ENCODE measurements at regions not wholly inside any gene's neighbourhood (a gene's known extent, or its start where the extent isn't known, plus 50 kb on each side); places are given as distances from the start of the nearest gene placed in this dataset.

DNA sequence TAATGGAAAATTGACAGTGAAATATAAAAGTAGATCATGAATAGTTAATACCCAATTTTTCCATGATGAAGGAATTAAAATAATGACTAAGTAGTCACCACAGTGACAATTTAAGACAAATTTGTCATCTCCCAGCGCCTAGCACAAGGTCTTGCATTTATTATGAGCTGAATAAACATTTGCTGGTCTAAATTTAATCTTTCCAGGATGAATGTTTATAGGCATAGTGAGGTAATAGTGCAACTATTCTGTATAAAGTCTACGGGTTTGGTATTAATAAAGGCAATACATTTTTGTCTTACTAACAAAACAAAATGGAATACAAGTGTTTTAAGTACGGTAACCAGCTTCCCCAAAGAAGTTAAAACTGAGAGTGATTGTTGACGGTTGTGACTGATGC, 209.3 kb downstream of the CD47 start (continued):
- TF ChIP-seq, protein P1, sequence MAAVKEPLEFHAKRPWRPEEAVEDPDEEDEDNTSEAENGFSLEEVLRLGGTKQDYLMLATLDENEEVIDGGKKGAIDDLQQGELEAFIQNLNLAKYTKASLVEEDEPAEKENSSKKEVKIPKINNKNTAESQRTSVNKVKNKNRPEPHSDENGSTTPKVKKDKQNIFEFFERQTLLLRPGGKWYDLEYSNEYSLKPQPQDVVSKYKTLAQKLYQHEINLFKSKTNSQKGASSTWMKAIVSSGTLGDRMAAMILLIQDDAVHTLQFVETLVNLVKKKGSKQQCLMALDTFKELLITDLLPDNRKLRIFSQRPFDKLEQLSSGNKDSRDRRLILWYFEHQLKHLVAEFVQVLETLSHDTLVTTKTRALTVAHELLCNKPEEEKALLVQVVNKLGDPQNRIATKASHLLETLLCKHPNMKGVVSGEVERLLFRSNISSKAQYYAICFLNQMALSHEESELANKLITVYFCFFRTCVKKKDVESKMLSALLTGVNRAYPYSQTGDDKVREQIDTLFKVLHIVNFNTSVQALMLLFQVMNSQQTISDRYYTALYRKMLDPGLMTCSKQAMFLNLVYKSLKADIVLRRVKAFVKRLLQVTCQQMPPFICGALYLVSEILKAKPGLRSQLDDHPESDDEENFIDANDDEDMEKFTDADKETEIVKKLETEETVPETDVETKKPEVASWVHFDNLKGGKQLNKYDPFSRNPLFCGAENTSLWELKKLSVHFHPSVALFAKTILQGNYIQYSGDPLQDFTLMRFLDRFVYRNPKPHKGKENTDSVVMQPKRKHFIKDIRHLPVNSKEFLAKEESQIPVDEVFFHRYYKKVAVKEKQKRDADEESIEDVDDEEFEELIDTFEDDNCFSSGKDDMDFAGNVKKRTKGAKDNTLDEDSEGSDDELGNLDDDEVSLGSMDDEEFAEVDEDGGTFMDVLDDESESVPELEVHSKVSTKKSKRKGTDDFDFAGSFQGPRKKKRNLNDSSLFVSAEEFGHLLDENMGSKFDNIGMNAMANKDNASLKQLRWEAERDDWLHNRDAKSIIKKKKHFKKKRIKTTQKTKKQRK (IDR thresholded peaks at IDR 0.05; ENCODE audit: low read depth, low read length), result no peak

DNA sequence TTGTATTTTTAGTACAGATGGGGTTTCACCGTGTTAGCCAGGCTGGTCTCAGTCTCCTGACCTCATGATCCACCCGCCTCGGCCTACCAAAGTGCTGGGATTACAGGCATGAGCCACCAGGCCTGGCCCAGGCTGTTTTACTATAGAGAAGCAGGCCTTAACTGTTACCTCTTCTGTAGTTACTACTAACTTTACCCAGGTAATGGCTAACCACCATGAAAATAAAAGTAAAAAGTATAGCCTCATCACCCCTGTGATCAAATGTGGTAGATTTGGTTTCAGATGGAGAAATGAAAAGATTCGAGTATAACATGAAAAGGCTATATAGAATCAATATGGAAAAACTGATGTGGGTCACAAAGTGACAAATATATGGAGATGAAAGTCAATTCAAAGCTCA, 210.1 kb downstream of the CD47 start:
- Histone ChIP-seq H3K9me3 (replicated peaks; ENCODE audit: control insufficient read depth, insufficient read depth, low read length) (no peaks in the 10 kb centered on the region), H3K27me3 (replicated peaks in 1 of 2; ENCODE audit: control insufficient read depth in 2 of 2, insufficient read depth in 2 of 2, low read length in 1 of 2) (no peaks in the 10 kb centered on the region), H3K27ac (ENCODE audit: control insufficient read depth, insufficient read depth) (no peak overlapping the region), H3K36me3 (ENCODE audit: control insufficient read depth in 2 of 2, insufficient read depth in 2 of 2, low read length in 1 of 2) (no peaks in the 10 kb centered on the region), H3K79me2 (ENCODE audit: control insufficient read depth, insufficient read depth, low read length) (no peaks in the 10 kb centered on the region), H3K4me1 (ENCODE audit: control insufficient read depth, insufficient read depth, low read length) (no peaks in the 10 kb centered on the region), H3K9ac (ENCODE audit: control insufficient read depth, insufficient read depth, low read length) (no peak overlapping the region), H4K20me1 (ENCODE audit: control insufficient read depth, insufficient read depth) (no peaks in the 10 kb centered on the region), H2AFZ (ENCODE audit: control insufficient read depth, low read depth, low read length) (no peak overlapping the region), H3K4me2 (ENCODE audit: control insufficient read depth, insufficient read depth) (no peak overlapping the region), H3K4me3 (no peak overlapping the region)
- in situ Hi-C loops (cut with MboI) (no loop called here), intact Hi-C loops (cut with micrococcal nuclease; ENCODE audit: unreplicated experiment) (no loop called here)
- SMC1A ChIA-PET (ENCODE audit: uncharacterized antibody, unreplicated experiment), result interaction anchor here (0.9 to 2.4 kb wide), 2 partner anchors 10 to 11 kb away, joined by 3 to 9 read pairs; no protein-coding TSS in a partner anchor
- CTCF ChIA-PET, result interaction anchor here (1.3 kb wide), 1 partner anchor 11 kb away, joined by 3 read pairs; no protein-coding TSS in a partner anchor
- DNase-seq (ENCODE audit: low read depth, low spot score) (no peak), FAIRE-seq (no peak), ATAC-seq (no peak)
- POLR2A ChIA-PET, result interaction anchor here (0.6 kb wide), 1 partner anchor 883 kb away, joined by 3 read pairs; no protein-coding TSS in a partner anchor
- TF ChIP-seq MXI1 (IDR thresholded peaks at IDR 0.05; ENCODE audit: low read depth, low read length) (no peak), EGR1 (IDR thresholded peaks at IDR 0.05; ENCODE audit: borderline replicate concordance in 1 of 2, low read depth in 2 of 2, low read length in 2 of 2) (no peak), STAT1 (conservative IDR thresholded peaks at IDR 0.05) (no peak), POLR2AphosphoS5 (IDR thresholded peaks at IDR 0.05; ENCODE audit: low read length) (no peak), ZZZ3 (IDR thresholded peaks at IDR 0.05; ENCODE audit: control insufficient read depth, insufficient read length, low read depth) (no peak), TAF1 (IDR thresholded peaks at IDR 0.05; ENCODE audit: borderline replicate concordance, low read depth, low read length) (no peak), KLF5 (IDR thresholded peaks at IDR 0.05; ENCODE audit: partially characterized antibody) (no peak), WRNIP1 (IDR thresholded peaks at IDR 0.05; ENCODE audit: borderline replicate concordance, low read depth, low read length) (no peak), NR2C2 (IDR thresholded peaks at IDR 0.05; ENCODE audit: borderline replicate concordance, control insufficient read depth, insufficient read length, low read depth) (no peak), EZH2 (IDR thresholded peaks at IDR 0.05; ENCODE audit: borderline replicate concordance, control insufficient read depth, low read depth, low read length) (no peak)
- TF ChIP-seq, protein P1 (IDR thresholded peaks at IDR 0.05; ENCODE audit: low read depth, low read length), result no peak
- TF ChIP-seq, protein P2, sequence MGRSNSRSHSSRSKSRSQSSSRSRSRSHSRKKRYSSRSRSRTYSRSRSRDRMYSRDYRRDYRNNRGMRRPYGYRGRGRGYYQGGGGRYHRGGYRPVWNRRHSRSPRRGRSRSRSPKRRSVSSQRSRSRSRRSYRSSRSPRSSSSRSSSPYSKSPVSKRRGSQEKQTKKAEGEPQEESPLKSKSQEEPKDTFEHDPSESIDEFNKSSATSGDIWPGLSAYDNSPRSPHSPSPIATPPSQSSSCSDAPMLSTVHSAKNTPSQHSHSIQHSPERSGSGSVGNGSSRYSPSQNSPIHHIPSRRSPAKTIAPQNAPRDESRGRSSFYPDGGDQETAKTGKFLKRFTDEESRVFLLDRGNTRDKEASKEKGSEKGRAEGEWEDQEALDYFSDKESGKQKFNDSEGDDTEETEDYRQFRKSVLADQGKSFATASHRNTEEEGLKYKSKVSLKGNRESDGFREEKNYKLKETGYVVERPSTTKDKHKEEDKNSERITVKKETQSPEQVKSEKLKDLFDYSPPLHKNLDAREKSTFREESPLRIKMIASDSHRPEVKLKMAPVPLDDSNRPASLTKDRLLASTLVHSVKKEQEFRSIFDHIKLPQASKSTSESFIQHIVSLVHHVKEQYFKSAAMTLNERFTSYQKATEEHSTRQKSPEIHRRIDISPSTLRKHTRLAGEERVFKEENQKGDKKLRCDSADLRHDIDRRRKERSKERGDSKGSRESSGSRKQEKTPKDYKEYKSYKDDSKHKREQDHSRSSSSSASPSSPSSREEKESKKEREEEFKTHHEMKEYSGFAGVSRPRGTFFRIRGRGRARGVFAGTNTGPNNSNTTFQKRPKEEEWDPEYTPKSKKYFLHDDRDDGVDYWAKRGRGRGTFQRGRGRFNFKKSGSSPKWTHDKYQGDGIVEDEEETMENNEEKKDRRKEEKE (IDR thresholded peaks at IDR 0.05), result no peak
- RAD21 ChIA-PET (ENCODE audit: unreplicated experiment), result no interaction called here
- BruUV-seq (replicated peaks), result no TSS peak
- 52% methylated on average over 4 of the region's 4 CpGs for WGBS (ENCODE audit: insufficient coverage, insufficient replicate concordance, low lambda C conversion rate, missing lambda C conversion rate)

Data from GM12878 (cell line).